DMS 273 treated with DMSO at 0.1 percent for 48 hours (cell line): ENCODE measurements at regions not wholly inside any gene's neighbourhood (a gene's known extent, or its start where the extent isn't known, plus 50 kb on each side); places are given as distances from the start of the nearest gene placed in this dataset.

Experiments used
- DNase-seq: peaks from one replicate; lab custom pipeline; 2025; lab: John Stamatoyannopoulos, UW

- no peak for DNase-seq
Measured at GRCh38 chr10:8229153-8229552, 174.7 kb downstream of the GATA3 start.

GRCh38 chr10:8230902-8231301 is 176.4 kb downstream of the GATA3 start:
- no peak for DNase-seq

DNA sequence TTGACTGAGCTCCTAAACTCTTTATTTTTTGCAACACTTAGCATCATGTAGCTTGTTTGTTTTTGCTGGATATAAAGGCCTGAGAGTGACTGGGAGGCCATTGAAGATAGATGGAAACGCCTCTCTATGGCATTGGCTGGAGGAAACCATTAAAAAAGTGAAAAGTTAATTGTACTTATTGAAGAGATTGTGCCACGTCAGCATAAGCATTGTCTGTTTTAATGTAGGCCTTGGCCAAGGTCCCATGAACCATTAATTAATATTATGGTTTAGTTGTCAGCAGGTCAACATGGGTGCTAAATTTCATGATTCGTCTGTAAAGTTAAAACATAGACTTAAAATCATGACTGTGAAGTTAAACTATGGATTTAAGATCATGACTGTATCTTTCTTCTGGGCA is 178.6 kb downstream of the GATA3 start:
- DNase-seq: no peak

DNA sequence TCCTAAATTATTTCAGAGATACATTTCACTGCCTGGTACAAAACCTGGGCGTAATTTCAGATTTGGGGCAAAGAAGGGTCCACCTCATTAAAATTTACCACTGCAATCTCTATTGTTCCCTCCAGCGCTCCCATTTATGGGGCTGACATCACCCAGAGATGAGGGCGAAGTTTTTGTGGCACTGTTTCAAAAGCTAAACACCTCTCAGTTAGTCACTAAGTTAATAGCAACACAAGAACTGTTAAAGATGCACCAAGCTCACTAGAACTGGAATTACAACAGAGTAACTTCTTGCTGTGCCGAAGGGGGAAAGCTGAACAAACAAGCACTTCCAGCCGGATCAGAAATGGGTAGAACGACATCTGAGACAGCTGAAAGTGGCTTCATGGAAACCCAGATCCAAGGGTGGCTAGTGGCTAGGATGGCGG is 179.4 kb downstream of the GATA3 start:
- DNase-seq: no peak

- no peak for DNase-seq
Measured at GRCh38 chr10:8235253-8236027, 181.0 kb downstream of the GATA3 start.

DNA sequence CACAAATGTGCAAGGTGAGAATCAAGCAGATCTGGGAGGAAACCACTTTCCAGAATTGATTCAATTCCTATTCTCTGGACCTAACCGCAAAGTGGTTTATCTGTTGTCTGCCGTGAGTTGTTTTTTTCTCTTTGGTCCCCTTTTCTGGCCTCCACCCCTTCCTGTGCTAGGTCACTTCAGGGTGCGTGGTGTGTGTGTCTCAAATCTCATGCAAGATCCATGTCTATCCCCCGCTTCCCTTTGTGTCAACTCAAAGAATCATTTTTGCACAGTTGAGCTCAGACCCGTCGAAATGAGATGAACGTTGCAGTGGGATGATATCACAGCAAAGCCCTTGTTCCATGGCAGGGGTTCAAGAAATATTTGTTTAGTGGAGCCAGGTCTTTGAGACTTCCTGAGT is 184.5 kb downstream of the GATA3 start:
- no peak for DNase-seq

GRCh38 chr10:8240861-8241260 is 186.4 kb downstream of the GATA3 start:
- DNase-seq: no peak

- no peak for DNase-seq
Measured at GRCh38 chr10:8242295-8242872, 187.9 kb downstream of the GATA3 start.

GRCh38 chr10:8245131-8245813 is 190.8 kb downstream of the GATA3 start:
- no peak for DNase-seq

- DNase-seq: no peak
Measured at GRCh38 chr10:8245814-8246142, 191.3 kb downstream of the GATA3 start.

- DNase-seq: no peak
Measured at GRCh38 chr10:8246548-8246947, 192.1 kb downstream of the GATA3 start.

- DNase-seq: no peak
Measured at GRCh38 chr10:8247191-8247590, 192.7 kb downstream of the GATA3 start.

DNA sequence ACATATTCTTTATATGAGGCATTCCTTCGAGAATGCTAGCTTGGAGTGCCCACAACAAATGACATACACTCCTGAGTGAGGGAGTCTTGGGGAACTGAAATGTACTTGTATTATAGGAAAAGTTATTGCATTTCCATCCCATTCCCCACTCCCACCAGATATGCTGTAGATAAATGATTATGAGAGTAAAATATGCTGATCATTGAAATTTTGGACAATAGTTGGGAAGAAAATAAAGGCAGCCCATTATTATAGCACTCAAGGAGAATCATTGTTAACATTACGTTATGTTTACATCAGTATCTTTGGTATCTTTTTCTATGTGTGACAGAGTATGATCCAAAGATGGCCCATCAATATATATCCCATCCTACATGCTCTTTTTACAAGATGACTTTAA is 194.4 kb downstream of the GATA3 start:
- no peak for DNase-seq

GRCh38 chr10:8254350-8254749 is 199.9 kb downstream of the GATA3 start:
- no peak for DNase-seq

GRCh38 chr10:8255301-8255700 is 200.8 kb downstream of the GATA3 start:
- DNase-seq: no peak

GRCh38 chr10:8260645-8261044 is 206.2 kb downstream of the GATA3 start:
- no peak for DNase-seq

GRCh38 chr10:8262317-8262716 is 207.8 kb downstream of the GATA3 start:
- DNase-seq: no peak

DNA sequence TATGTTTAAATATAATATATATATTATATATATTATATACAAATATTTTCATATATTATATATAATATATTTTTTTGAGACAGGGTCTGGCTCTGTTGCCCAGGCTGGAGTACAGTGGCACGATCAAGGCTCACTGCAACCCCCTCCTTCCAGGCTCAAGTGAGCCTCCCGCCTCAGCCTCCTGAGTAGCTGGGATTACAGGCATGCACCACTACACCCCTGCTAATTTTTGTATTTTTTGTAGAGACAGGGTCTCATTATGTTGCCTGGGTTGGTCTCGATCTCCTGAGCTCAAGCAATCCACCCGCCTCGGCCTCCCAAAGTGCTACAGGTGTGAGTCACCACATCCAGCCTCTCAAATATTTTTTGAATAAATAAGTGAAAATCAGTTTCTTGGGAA is 215.5 kb downstream of the GATA3 start:
- DNase-seq: no peak

DNA sequence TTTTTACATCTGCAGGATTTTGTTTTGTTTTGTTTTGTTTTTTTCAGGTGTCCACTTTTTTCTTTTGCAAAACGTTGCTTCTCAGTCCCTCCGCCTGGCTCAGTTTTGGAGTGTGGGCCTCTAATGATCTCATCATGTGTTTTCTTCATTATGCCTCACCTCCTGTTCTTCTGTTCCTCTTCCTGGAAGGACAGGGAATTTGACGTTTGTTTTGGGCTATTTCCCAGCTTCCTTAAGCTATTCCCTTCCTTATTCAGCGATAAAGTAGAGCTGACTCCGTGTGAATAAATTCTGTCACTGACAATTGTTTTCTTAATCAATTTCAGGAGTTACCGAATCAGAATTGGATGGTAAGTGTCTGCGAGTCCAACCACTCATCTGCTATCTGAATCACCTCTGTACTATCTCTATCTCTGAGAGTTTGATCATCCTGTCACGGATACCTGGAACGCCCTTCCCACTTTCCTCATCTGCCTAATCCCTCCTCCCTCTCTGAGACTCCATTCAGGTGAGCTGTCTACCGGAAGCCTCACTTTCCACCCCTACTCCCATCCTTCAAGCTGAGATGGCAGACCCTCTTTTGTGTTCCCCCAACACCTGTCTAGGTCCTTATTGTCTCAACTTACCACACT is 218.4 kb downstream of the GATA3 start:
- DNase-seq: no peak

GRCh38 chr10:8273749-8274148 is 219.3 kb downstream of the GATA3 start:
- no peak for DNase-seq

GRCh38 chr10:8275911-8276310 is 221.4 kb downstream of the GATA3 start:
- no peak for DNase-seq

GRCh38 chr10:8278099-8278498 is 223.6 kb downstream of the GATA3 start:
- DNase-seq: no peak

GRCh38 chr10:8279598-8279997 is 225.1 kb downstream of the GATA3 start:
- DNase-seq: no peak
